Vagina (tissue), 2 donors: ENCODE measurements at regions not wholly inside any gene's neighbourhood (a gene's known extent, or its start where the extent isn't known, plus 50 kb on each side); places are given as distances from the start of the nearest gene placed in this dataset.

Experiments
- DNase-seq, 2 donors: peaks; one replicate each; pipeline ENCODE4 v3.0.0-alpha.2; 2017; ENCODE audit errors: extremely low spot score in 2 of 2
- H3K27ac ChIP-seq: fragments of 200-600 bp; sonication (generic); one replicate; pipeline ENCODE4 v1.5.1; 2019
- H3K27me3 ChIP-seq: fragments of 200-600 bp; sonication (generic); one replicate; pipeline ENCODE4 v1.5.1; 2019
- H3K36me3 ChIP-seq, 2 donors: fragments of 200-600 bp; sonication (generic); one replicate each; pipeline ENCODE4 v1.5.1; 2017 to 2019
- H3K4me1 ChIP-seq: fragments of 200-600 bp; sonication (generic); one replicate; pipeline ENCODE4 v1.5.1; 2019
- H3K4me3 ChIP-seq, 2 donors: fragments of 200-600 bp; sonication (generic); 1 replicate in 1 of 2; 2 replicates in 1 of 2; pipeline ENCODE4 v1.5.1; 2016 to 2019
- H3K9me3 ChIP-seq: fragments of 200-600 bp; sonication (generic); one replicate; pipeline ENCODE4 v1.5.1; 2019
- CTCF ChIP-seq, 3 experiments: fragments of 450-650 bp in 2 of 3; fragments of 200-600 bp in 1 of 3; sonication (generic) in 1 of 3; IDR thresholded peaks; one replicate each; pipeline ENCODE4 v1.5.1; 2017 to 2019; ENCODE audit warnings: antibody characterized with exemption in 3 of 3, mild to moderate bottlenecking in 2 of 3, moderate library complexity in 2 of 3
- POLR2A ChIP-seq, 2 donors: fragments of 450-650 bp; IDR thresholded peaks; one replicate each; pipeline ENCODE4 v1.6.1; 2017; ENCODE audit warnings: antibody characterized with exemption in 2 of 2, mild to moderate bottlenecking in 2 of 2, moderate library complexity in 2 of 2
- POLR2AphosphoS5 ChIP-seq, 2 donors: sonication (generic); formaldehyde crosslinking; IDR thresholded peaks; one replicate each; pipeline ENCODE4 v1.9.0; 2017; ENCODE audit warnings: antibody characterized with exemption in 2 of 2, mild to moderate bottlenecking in 2 of 2, low read depth in 1 of 2; ENCODE audit not compliant: insufficient read depth in 1 of 2
- intact Hi-C: fragments of 100-400 bp; cut with DNase I; formaldehyde crosslinking; loops from one replicate; pipeline ENCODE4 v1.15.1; 2023

GRCh38 chr9:90057361-90057760, 452.5 kb downstream of the GADD45G start:
- no peak for DNase-seq
- Histone ChIP-seq H3K9me3 (no peaks in the 10 kb centered on the region), H3K4me1 (no peaks in the 10 kb centered on the region), H3K36me3 (no peaks in the 10 kb centered on the region), H3K27ac (no peak overlapping the region), H3K4me3 (no peak overlapping the region), H3K27me3 (no peaks in the 10 kb centered on the region)
- TF ChIP-seq POLR2A (IDR thresholded peaks at IDR 0.05) (no peak), POLR2AphosphoS5 (IDR thresholded peaks at IDR 0.05; ENCODE audit: insufficient read depth in 1 of 2, low read depth in 1 of 2) (no peak), CTCF (IDR thresholded peaks at IDR 0.05) (no peak)
- intact Hi-C loops = no loop called here

GRCh38 chr9:90058182-90058763, 453.5 kb downstream of the GADD45G start:
- H3K9me3 ChIP-seq = no peaks in the 10 kb centered on the region
- H3K27me3 ChIP-seq = no peaks in the 10 kb centered on the region
- intact Hi-C loops = no loop called here
- H3K4me1 ChIP-seq = no peaks in the 10 kb centered on the region
- TF ChIP-seq CTCF (IDR thresholded peaks at IDR 0.05) (no peak), POLR2A (IDR thresholded peaks at IDR 0.05) (no peak), POLR2AphosphoS5 (IDR thresholded peaks at IDR 0.05; ENCODE audit: insufficient read depth in 1 of 2, low read depth in 1 of 2) (no peak)
- DNase-seq = no peak
- no peak overlapping the region for H3K4me3 ChIP-seq
- H3K36me3 ChIP-seq = no peaks in the 10 kb centered on the region
- no peak overlapping the region for H3K27ac ChIP-seq

- no peak for DNase-seq
- no peaks in the 10 kb centered on the region for H3K9me3 ChIP-seq
- intact Hi-C loops = no loop called here
Measured at GRCh38 chr9:90059436-90059835, 454.6 kb downstream of the GADD45G start.

GRCh38 chr9:90060256-90060655, 455.4 kb downstream of the GADD45G start:
- intact Hi-C loops = no loop called here
- Histone ChIP-seq H3K27me3 (no peaks in the 10 kb centered on the region), H3K27ac (no peak overlapping the region), H3K9me3 (no peaks in the 10 kb centered on the region), H3K36me3 (no peaks in the 10 kb centered on the region), H3K4me1 (no peaks in the 10 kb centered on the region), H3K4me3 (no peak overlapping the region)
- TF ChIP-seq POLR2A (IDR thresholded peaks at IDR 0.05) = no peak
- TF ChIP-seq CTCF (IDR thresholded peaks at IDR 0.05) = no peak
- TF ChIP-seq POLR2AphosphoS5 (IDR thresholded peaks at IDR 0.05; ENCODE audit: insufficient read depth in 1 of 2, low read depth in 1 of 2) = no peak
- no peak for DNase-seq

More at GRCh38 chr9:90059436-90059835, 454.6 kb downstream of the GADD45G start:
- Histone ChIP-seq H3K4me1 (no peaks in the 10 kb centered on the region), H3K36me3 (no peaks in the 10 kb centered on the region), H3K27ac (no peak overlapping the region), H3K27me3 (no peaks in the 10 kb centered on the region), H3K4me3 (no peak overlapping the region)
- TF ChIP-seq POLR2AphosphoS5 (IDR thresholded peaks at IDR 0.05; ENCODE audit: insufficient read depth in 1 of 2, low read depth in 1 of 2) (no peak), CTCF (IDR thresholded peaks at IDR 0.05) (no peak), POLR2A (IDR thresholded peaks at IDR 0.05) (no peak)

- Histone ChIP-seq H3K4me1 (no peaks in the 10 kb centered on the region), H3K4me3 (no peak overlapping the region), H3K36me3 (no peaks in the 10 kb centered on the region), H3K27ac (no peak overlapping the region), H3K9me3 (no peaks in the 10 kb centered on the region), H3K27me3 (no peaks in the 10 kb centered on the region)
- intact Hi-C loops = no loop called here
- TF ChIP-seq POLR2AphosphoS5 (IDR thresholded peaks at IDR 0.05; ENCODE audit: insufficient read depth in 1 of 2, low read depth in 1 of 2) = no peak
- TF ChIP-seq CTCF (IDR thresholded peaks at IDR 0.05) = no peak
- TF ChIP-seq POLR2A (IDR thresholded peaks at IDR 0.05) = no peak
- DNase-seq = no peak
Measured at GRCh38 chr9:90061187-90061586, 456.4 kb downstream of the GADD45G start.
